ENCODE measurements at regions not wholly inside any gene's neighbourhood (a gene's known extent, or its start where the extent isn't known, plus 50 kb on each side); places are given as distances from the start of the nearest gene placed in this dataset.

DNA sequence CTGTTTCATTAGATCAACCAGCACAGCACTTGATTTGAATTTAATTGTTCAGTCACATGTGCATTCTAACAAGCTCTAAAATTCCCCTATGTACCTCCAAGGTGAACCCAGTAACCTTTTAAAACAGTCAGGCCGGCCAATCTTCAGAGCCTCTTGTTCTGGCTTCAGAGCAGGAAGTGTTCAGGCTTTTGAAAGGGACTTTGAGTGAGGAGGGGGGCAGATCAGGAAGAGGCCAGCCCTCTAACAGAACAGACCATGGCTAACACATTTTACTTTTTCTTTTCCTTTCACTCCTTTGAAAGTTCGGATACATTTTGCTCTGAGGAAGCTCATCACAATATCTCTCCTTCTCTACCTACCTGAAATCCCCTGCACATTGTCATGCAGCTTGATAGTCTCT is 390.3 kb downstream of the TBC1D4 start:
- peak overlapping the region; percentile 32 for H3K27ac Mint-ChIP-seq
- DNase-seq (ENCODE audit: low spot score in 2 of 2, unreplicated experiment in 2 of 2): no peak
- no peak overlapping the region for H3K4me3 Mint-ChIP-seq
- TF ChIP-seq, protein P1, sequence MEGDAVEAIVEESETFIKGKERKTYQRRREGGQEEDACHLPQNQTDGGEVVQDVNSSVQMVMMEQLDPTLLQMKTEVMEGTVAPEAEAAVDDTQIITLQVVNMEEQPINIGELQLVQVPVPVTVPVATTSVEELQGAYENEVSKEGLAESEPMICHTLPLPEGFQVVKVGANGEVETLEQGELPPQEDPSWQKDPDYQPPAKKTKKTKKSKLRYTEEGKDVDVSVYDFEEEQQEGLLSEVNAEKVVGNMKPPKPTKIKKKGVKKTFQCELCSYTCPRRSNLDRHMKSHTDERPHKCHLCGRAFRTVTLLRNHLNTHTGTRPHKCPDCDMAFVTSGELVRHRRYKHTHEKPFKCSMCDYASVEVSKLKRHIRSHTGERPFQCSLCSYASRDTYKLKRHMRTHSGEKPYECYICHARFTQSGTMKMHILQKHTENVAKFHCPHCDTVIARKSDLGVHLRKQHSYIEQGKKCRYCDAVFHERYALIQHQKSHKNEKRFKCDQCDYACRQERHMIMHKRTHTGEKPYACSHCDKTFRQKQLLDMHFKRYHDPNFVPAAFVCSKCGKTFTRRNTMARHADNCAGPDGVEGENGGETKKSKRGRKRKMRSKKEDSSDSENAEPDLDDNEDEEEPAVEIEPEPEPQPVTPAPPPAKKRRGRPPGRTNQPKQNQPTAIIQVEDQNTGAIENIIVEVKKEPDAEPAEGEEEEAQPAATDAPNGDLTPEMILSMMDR (IDR thresholded peaks at IDR 0.05; ENCODE audit: unreplicated experiment): no peak
- no peaks in the 10 kb centered on the region for H3K36me3 Mint-ChIP-seq
- H3K4me1 Mint-ChIP-seq: peaks cover 13% of the 10 kb centered on the region
- H3K9me3 Mint-ChIP-seq: no peaks in the 10 kb centered on the region
- H3K27me3 Mint-ChIP-seq (ENCODE audit: low read depth): peaks cover 6% of the 10 kb centered on the region

DNA sequence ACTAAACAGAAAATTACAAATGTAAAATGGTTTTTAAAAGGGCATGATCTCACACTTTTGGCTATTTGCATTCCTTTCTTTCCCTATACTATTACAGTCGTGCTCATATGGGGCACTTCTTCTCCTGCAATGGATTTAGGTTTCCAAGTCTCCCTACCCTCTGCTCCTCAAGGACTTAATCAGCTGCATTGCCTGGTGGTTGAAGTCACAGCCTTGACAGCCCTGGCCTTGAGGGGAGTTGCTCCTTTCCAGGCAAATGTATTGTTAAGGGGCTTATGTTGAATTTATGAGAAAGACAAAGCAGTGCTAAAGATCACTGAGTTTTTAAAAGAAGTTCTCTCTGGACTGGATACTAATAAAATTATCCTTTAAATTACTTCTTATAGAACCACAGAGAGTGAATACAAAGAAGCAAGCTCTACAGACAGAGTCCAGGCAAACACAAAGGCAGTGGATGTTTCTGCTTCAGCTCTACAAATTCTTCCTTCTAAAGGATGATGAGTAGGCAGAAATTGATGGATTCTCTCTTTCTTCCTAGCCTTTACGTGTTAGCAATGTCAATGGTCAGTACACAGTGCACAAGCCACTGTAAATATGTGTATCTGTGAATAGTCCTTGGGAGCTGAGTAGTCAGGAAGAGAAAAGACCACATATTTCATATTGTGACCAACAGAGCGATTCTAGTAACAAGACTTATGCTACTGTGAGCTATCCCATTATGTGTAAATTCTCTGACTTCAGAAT is 390.9 kb downstream of the TBC1D4 start:
- Mint-ChIP-seq H3K36me3 (no peaks in the 10 kb centered on the region), H3K27me3 (ENCODE audit: low read depth) (peaks cover 5% of the 10 kb centered on the region), H3K4me1 (peaks cover 13% of the 10 kb centered on the region), H3K4me3 (no peak overlapping the region), H3K27ac (peak overlapping the region; percentile 32), H3K9me3 (peaks cover 4% of the 10 kb centered on the region)
- TF ChIP-seq, protein P1 (IDR thresholded peaks at IDR 0.05; ENCODE audit: unreplicated experiment): no peak
- no peak for DNase-seq (ENCODE audit: low spot score in 2 of 2, unreplicated experiment in 2 of 2)

DNA sequence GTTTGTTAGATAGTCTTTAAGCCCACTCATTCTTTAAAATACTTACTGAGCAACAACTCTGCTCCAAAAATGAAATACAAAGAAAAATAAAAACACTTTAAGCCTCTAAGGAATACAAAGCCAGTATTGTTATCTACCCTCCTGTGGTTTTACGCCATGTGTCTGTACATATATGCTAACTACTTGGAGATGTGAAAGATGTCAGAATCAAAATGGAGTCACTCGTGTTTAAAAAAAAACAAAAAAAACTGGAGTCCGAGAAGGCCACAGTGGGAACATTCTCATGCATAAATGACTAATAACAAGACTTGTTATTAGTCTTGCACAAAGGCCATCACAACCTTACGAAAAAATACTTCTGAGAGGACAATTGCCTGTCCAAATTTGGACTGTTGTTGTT is 393.1 kb downstream of the TBC1D4 start:
- DNase-seq (ENCODE audit: low spot score in 2 of 2, unreplicated experiment in 2 of 2): no peak
- Mint-ChIP-seq H3K27me3 (ENCODE audit: low read depth) (peaks cover 1% of the 10 kb centered on the region), H3K36me3 (no peaks in the 10 kb centered on the region), H3K4me3 (no peak overlapping the region), H3K4me1 (peaks cover 13% of the 10 kb centered on the region), H3K27ac (no peak overlapping the region), H3K9me3 (peaks cover 4% of the 10 kb centered on the region)
- TF ChIP-seq, protein P1 (IDR thresholded peaks at IDR 0.05; ENCODE audit: unreplicated experiment): no peak

DNA sequence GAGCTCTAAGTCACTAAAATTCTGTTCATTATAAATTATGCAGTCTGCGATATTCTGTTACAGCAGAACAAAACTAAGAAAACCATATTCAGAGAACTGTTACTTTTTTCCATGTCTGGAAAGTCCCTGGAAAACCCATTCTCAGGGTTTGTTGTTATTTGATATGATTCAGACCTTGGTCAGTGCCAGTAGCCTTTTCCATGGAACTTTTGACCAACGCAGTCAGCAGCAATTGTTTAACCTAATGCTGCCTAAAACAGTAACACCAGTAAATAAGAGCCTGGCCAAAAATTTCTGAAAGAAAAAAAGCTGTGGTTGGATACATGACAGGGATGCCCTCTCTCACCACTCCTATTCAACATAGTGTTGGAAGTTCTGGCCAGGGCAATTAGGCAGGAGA is 402.7 kb downstream of the TBC1D4 start:
- H3K9me3 Mint-ChIP-seq: no peaks in the 10 kb centered on the region
- DNase-seq (ENCODE audit: low spot score in 2 of 2, unreplicated experiment in 2 of 2): no peak
- H3K27ac Mint-ChIP-seq: no peak overlapping the region
- H3K4me3 Mint-ChIP-seq: no peak overlapping the region
- peaks cover 5% of the 10 kb centered on the region for H3K4me1 Mint-ChIP-seq
- H3K27me3 Mint-ChIP-seq (ENCODE audit: low read depth): peaks cover 1% of the 10 kb centered on the region
- TF ChIP-seq, protein P1 (IDR thresholded peaks at IDR 0.05; ENCODE audit: unreplicated experiment): no peak
- no peaks in the 10 kb centered on the region for H3K36me3 Mint-ChIP-seq

DNA sequence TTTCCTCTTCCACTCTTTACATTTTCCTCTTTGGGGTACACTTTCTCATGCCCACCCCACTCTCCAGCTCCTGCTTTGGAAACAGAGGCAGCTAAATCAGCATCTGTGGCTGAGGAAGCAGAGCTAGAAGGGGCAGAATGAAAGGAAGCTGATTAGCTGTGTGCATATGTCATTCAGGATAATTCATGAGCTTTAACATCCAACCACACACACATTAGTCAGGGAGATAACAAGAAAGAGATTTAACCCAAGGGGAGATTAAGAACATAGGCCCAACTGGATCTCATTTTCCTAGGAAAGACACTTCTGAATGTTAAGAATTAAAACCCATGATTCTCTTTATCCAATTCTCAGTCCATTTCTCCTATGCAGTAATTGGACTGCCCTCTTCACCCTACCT is 405.5 kb downstream of the TBC1D4 start:
- H3K9me3 Mint-ChIP-seq: no peaks in the 10 kb centered on the region
- DNase-seq (ENCODE audit: low spot score in 2 of 2, unreplicated experiment in 2 of 2): no peak
- H3K27me3 Mint-ChIP-seq (ENCODE audit: low read depth): peaks cover 4% of the 10 kb centered on the region
- H3K27ac Mint-ChIP-seq: no peak overlapping the region
- peaks cover 5% of the 10 kb centered on the region for H3K4me1 Mint-ChIP-seq
- TF ChIP-seq, protein P1 (IDR thresholded peaks at IDR 0.05; ENCODE audit: unreplicated experiment): no peak
- no peaks in the 10 kb centered on the region for H3K36me3 Mint-ChIP-seq
- no peak overlapping the region for H3K4me3 Mint-ChIP-seq
